GM21526 (cell line): ENCODE measurements at regions not wholly inside any gene's neighbourhood (a gene's known extent, or its start where the extent isn't known, plus 50 kb on each side); places are given as distances from the start of the nearest gene placed in this dataset.

Experiments used
- ATAC-seq: cut with Tn5 transposase; IDR thresholded peaks from one replicate; pipeline ENCODE4 v1.9.1; 2021; ENCODE audit warnings: moderate library complexity; ENCODE audit not compliant: unreplicated experiment, low FRiP score

DNA sequence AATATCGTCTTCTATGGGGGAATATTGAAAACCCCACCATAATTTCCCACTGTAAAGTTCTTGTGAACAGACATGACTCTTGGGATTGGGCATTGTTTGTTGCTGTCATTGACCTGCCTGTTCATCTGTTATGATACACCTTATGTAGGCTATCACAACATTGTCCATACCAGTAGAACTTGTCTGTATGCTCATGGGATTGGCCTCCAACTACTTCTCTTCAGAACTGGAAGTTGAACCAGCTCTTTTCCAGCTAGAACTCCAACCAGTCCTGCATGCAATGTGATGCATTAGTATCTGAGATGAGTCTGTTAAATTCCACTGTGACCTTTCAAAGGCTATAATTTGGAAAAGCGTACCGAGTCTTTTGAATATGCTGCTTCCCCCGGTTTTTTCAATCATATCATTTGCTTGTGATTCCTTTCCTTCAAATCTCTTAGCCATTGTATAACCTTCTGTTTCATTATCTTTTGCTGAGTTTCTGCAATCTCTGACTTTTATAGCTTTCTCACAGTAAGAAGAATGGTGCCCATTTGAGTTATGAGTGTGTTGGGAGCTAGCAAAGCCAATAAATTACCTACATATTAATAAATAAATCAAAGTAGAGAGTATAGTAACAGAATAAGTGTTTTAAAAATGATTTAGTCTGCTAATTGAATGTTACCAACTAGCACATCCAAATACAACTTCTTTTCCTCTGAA lies 101.9 kb downstream of the PLK2 start:
- ATAC-seq = no peak

DNA sequence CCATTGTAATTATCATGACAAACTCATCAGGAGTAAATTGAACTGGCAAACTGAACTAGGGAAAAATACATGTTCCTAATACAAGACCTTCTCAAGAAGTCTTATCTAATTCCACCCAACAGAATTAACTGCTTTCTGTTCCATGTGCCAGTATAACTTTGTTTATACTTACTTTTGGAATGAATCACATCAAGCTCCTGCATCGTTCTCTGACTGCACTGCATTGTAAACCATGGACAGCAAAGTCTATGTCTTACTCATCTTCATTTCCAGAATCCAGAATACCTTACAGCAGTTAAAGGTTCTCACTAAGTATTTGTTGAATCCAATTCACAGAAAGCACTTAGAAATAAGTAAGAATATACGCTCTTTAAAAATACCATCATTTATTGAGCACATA lies 102.8 kb downstream of the PLK2 start:
- no peak for ATAC-seq

DNA sequence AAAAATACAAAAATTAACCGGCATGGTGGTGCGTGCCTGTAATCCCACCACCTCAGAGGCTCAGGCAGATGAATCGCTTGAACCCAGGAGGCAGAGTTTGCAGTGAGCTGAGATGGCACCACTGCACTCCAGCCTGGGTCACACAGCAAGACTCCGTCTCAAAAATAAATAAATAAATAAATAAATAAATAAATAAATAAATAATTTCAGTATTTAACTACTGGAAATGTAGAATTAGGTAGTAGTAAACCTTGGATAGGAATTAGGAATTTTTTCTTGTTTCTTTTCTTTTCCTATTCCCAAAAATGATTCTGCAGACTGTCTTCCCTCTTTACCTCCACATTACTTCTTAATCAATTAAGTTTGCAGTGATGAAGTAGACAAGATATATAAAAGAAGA lies 103.2 kb downstream of the PLK2 start:
- no peak for ATAC-seq

DNA sequence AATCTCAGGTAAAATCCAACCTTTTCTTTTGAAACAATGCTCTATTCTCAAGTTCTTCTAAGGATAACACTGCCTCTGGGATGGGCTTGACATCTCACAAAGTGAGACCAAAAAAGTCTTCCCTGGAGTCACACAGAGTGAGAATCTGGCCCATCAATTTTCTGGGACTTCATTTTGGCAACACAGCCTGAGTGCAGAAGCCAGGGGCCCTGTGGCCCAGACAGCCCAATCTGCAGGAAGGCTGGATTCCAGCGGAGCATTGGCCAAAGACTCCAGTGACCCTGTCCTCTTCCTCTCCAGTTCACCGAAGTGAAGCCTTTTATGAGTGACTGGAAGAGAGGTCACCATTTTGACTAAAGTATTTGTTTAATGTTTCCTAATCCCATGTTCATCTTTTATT lies 105.1 kb downstream of the PLK2 start:
- ATAC-seq = no peak

DNA sequence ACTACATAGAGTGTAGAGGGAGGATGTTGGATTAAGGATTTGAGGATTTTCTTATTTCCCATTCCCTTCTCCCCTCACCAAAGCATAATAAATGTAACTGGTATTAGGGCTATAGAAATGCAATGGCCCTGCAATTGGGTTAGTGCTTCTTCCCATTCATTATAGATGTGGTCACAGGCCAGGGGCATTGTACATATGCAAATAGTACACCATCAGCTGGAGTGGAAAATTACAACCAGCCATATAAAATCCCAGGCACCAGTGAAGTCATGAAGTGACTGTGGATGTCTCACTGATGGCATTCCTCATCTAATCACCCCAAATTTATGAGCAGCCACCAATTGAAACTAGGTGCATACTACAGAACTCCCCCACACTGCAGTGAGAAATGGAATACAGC lies 105.9 kb downstream of the PLK2 start:
- ATAC-seq = no peak

DNA sequence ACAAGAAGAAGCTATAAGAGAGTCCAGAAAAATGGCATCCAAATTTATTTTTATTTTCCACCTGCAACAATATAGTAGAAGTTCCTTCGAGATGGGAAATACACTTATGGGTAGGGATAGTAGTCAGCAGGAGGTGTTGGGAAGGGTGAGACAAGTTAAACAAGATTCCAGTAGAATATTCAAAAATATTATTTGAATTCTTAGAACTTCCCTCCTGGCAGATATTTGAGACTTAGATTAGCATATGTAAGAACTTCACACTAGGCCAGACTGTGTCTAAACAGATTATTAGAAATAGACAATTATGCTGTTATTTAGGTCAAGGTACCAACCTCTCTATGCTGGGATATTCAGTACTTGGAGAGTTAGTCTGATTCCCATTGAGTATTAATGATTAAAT lies 108.7 kb downstream of the PLK2 start:
- no peak for ATAC-seq

DNA sequence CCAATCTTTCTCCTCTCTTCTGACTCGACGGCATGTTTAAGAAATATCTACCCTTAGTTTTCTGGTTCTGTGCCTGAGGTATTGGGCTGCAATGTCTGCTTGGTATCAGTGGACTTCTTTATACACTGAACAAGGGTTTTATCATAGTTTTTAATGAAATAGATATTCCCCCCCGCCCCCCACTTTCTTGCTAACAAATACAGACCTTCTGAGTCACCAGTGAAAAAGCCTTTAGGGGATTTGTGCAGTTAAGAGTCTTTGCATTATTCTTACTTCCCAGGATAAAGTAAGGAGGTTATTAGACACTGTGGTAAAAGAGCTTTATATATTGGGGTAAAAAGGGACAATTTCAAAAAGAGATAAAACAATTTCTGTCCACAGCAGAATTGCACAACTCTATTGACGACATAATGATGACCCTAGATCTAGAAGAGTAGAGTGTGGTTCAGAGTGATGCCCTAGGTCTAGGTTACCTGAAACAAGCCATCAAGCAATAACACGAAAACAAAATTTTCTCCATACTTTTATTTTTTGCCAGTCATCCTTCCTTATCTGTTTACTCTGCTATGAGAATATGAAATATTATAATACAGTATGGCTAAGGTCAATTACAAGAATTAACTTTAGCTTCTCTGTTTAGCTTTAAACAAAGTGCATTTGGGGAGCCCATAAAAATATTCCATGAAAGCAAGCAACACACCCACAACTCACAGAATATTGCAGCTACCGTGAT lies 110.7 kb downstream of the PLK2 start:
- no peak for ATAC-seq

DNA sequence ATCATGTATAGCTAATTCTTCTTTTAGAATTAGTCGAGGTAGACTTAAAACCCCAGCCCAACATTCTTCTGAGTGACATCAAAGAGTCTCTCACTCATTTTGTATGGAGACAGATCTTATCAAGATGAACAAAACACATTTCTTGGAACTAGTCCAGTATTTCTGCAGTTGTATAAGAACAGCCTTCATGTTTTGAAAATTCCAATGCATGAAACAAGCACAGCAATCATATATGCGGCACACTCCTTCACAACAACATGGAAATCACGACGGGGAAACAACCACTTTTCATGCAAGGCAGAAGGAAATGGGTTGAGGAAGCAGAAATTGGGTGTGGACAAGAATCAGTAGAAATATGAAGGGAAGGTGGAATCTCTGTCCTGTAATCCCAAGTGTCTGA lies 113.8 kb downstream of the PLK2 start:
- ATAC-seq = no peak

DNA sequence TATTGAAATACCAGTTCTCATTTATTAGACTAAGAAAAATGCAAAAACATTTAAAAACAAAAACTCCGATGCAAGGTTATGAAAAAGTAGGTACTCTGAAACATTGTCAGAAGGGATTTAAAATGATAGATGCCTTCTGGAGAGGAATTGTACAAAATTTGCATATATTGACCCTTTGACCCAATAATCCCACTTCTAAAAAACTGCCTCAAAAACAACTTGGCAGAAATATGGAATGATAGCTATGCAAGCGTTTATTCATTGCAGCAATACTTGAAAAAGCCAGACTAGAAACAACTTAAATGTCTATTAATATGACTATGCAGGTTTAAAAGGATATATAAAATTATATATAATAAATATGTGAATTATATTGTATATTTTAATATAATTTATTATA lies 118.4 kb downstream of the PLK2 start:
- no peak for ATAC-seq

DNA sequence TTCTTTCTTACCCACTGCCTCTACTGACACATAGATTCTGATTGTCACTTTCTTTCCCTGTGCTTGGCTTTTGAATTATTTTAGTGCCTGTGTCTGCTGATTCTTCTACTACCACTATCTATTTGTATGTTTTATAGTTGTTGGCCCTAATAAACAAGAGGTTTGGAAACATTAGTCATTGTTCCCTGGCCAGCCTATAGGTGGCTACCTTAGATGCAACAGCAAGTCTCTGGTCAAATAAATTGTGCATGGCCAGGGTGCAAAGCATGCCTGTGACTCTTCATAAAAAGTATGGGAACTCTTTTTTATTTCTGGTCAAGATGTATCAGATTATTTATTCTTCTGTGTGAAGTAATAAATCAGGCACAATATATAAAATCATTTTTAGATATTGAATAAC lies 124.4 kb downstream of the PLK2 start:
- ATAC-seq = no peak

DNA sequence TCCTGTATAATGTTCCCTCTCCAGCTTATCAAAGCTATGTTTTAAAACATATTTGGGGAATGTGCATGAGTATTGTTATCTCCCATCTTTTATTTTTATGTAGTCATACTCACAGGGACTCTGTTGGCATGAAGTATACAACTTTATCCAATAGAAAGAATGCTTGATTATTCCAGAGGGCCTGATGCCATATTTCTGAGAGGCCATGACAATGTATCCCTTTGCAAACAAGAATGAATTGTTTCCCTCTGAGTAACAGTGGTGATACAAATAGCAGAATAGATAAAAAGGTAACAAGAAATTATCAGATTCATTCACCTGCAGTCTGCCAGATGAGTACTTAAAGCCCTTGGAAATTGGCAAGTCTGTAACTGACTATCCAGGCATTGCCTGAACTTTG lies 125.9 kb downstream of the PLK2 start:
- no peak for ATAC-seq

DNA sequence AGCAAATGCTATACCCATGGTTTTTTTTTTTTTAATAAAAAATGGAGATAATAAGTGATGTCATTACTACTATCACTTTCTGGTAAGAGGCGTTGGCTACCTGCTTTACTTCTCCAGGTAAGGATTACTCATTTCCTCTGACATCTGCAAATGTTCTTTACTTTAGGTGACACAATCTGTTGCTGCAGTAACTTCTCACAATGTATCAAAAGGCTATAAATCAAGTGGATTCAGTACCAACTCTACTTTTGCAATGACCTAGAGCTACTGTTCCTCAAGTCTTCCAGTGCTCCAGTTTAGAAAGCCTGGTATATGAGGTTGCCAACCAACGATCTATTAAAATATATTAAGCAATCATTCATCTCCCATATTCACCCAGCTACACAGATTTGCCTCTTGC lies 129.1 kb downstream of the PLK2 start:
- no peak for ATAC-seq

DNA sequence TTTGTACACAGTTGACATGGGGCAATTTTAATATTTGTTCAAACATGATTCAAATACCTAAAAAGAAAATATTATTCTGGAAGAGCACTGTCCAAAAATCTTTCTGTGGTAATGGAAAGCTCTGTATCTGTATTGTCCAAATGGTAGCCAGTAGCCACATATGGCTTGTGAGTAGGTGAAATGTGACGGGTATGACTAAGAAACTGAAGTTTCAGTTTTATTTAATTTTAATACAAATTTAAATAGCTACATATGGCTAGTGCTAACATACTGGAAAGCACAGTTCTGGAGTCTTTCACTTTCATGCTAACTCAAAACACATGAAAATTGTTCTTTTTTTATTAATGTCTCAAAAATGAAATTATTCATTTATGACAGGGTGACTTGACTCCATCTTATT lies 132.6 kb downstream of the PLK2 start:
- ATAC-seq = peak; percentile 87

DNA sequence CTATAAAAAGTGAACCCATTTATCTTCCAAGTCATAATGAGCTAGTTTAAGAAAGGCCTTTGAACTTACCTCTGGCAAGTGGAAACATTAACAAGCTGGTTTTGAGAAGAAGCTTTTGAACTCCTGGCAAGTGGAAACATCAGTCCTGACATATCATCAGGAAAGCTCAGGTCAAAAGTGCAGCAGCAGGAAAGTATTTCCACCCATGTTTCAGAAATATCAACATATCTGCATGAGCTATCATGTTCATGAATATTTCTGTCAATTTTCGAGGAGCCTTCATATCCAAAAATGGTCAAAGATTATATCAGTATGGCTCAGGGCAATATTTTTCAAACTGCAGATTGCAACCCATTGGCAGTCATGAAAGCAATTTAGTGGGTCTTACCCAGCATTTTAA lies 133.9 kb downstream of the PLK2 start:
- ATAC-seq = no peak

DNA sequence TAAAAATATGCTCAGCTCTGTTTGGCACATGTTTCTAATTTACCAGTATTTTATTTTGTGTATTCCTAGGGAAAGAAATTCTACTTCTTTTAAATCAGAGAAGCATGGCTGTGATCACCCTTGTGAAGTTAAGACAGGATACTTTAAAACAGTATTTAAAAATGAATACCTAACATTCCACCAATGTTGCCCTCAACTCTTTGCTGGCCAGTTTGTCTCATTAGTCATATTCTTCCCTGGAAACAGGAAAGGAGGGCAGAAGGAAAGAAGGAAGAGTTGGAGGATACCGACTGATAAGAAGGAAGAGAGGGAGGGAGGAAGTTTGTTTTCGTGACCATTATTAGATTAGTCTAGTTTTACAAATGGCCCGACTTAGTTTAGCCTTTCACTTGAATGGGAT lies 137.4 kb downstream of the PLK2 start:
- ATAC-seq = no peak

DNA sequence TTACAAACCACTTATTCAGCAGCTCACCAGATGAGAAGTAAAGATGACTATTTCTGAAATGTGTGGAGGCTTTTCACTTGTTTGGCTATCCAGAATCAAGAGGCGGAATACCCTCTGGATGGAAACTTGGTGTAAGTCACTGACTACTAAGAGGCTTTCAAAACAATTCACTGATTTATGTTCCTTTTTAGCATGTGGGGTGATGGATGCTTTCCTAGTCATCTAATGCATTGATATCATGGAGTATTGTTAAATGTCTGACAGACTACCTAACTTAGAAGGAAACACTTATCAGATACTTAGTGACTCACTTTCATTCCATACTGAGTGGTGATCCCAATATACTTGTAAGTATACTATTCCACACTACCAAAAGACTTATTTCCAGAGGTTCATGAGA lies 141.4 kb downstream of the PLK2 start:
- ATAC-seq = no peak

DNA sequence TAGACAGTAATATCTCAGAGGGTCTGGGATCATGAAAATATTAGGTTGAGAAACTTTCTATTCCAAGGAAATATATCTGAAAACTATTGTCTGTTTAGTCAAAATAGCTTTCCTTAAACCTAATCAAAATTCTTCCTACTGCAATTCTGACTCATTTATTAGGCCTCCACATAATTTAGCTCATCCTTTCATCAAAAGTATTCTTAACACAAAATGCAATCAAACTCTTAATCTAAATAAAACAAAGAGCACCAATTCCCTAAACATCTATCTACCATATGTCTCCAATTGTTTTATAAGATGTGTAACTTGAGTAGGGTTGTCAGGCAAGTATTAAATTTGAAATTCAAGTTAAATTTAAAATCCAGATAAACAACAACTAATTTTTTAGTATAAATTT lies 142.1 kb downstream of the PLK2 start:
- no peak for ATAC-seq

DNA sequence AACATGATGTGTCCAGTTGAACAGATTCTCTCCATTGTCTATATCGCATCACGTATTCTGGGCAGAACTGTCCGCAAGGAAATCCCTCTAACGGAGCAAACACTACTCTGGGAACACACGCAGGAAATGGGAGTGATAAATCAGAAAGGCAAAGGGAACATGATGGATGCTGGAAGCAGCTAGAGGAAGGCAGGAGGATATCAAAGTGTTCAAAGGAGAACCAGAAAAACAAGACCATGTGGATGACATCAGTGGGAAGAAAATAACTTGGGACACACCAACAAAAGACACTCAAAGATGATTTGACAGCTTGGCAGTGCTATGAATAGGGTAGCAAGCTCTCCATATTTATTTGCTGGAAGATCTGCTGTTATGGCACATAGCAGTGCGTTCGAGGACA lies 142.9 kb downstream of the PLK2 start:
- ATAC-seq = no peak

DNA sequence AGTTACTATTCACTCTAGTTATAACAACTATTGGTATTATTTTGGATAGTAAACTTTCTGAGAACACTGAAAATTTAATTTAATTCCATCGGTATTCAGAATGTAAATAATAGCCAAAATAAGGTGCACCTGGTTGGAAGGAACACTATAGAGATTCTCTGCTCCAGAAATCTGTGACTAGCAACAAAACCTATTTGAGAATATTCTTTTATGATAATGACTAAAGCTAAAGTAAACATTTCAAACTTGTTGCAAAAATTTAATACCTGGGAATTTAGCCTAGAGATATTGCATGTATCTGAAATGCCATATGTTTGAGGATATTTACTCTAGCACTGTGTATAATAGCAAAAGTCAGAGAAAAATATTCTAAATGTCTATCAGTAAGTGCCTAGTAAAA lies 144.1 kb downstream of the PLK2 start:
- ATAC-seq = no peak

DNA sequence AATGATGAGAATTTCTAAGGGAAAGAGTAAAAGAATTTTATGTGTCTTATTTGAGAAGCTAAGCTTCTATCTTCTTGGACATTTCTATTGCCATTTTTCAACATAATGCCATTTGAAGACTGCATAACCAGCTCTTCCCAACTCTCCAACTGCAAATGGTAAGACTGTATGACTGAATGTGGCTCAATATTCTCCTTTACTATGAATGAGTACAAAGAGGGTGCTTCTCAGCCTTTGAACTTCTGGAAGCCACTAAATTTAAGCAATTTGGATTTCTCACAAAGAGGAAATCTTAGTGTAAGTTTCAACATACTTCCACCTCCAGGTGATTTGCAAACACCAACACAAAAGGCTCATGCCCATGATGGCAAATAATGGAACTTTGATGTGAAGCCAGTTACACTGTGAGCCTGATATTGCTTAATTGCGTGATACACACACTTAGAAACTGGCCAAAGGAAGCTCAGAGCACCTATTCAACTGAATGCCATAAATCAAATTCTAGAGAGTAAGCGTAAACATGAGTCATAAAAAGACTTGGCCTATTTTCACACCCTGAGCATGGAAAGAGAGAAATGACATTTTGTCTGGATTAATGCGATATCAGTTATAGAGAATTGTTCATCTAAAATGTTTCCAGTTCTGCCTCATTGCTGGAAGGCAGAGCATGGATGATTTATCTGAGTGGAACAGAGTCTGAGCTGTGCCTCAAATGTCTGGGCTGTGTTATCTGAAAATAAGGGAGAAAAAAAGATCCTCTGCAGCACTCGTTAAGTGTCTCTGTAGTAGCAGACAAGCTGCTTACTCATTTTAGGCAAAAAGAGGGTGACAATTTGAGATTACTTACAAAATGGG lies 145.3 kb downstream of the PLK2 start:
- ATAC-seq = no peak

DNA sequence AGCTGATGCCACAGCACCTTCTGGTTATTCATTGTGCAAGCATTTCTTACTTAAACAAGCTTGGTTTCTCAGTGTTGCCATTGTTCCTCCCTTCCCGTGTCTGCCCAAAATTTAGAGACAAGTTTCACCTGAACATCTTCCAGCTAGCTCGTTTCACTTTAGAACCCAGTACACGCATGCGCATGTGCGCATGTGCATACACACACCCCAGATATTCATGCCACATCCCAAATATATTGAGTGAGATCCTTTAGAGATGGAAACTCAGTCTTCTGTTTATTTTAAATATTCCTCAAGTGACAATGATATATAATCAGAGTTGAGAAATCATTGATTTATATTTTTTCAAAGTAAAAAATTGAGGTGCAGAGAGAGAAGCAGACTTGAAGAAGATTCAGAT lies 147.6 kb downstream of the PLK2 start:
- no peak for ATAC-seq

DNA sequence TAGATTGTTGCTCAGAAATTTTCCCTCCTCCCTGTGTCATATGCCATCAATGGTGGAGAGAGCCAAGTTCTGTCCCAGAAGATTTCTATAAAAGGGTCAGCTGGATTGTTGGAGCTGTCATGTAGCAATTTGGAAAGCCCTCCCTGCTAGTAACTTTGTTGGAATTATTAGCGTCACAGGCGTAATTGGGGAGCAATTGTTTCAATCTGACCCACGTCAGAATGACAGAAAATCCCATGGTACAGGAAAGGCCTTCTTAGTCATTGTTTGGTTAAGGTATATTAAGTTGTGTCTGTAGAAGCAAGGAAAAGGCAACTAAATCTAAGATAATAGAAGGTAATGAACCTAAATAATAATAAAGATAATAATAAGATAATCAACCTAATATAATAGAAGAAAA lies 148.4 kb downstream of the PLK2 start:
- ATAC-seq = no peak
